ENCODE measurements at regions not wholly inside any gene's neighbourhood (a gene's known extent, or its start where the extent isn't known, plus 50 kb on each side); places are given as distances from the start of the nearest gene placed in this dataset.
"Not testable (repeated sequence)": the region's sequence is repeated elsewhere in the genome, so short reads cannot be mapped to it uniquely, and the experiment has no call there.

- Histone ChIP-seq H3K36me3 (replicated peaks) (no peaks in the 10 kb centered on the region), H3K27me3 (replicated peaks) (no peaks in the 10 kb centered on the region), H3K4me3 (ENCODE audit: low read depth, low read length) (no peak overlapping the region), H3K27ac (no peak overlapping the region)
- no peak for DNase-seq
- TF ChIP-seq CTCF (IDR thresholded peaks at IDR 0.05; ENCODE audit: low read depth, low read length, missing control alignments), result no peak
- in situ Hi-C loops (cut with HindIII; ENCODE audit: low pct_ligation_motif_present, low sequenced_read_pairs), result no loop called here
These were observed 541.6 kb upstream of the PFKP start for GRCh38 chr10:2525781-2526180.

GRCh38 chr10:2519139-2519538 is 548.2 kb upstream of the PFKP start:
- TF ChIP-seq CTCF (IDR thresholded peaks at IDR 0.05; ENCODE audit: low read depth, low read length, missing control alignments), result no peak
- in situ Hi-C loops (cut with HindIII; ENCODE audit: low pct_ligation_motif_present, low sequenced_read_pairs), result no loop called here
- Histone ChIP-seq H3K36me3 (replicated peaks) (no peaks in the 10 kb centered on the region), H3K4me3 (ENCODE audit: low read depth, low read length) (no peak overlapping the region), H3K27me3 (replicated peaks) (no peaks in the 10 kb centered on the region), H3K27ac (no peak overlapping the region)
- DNase-seq, result no peak

- peak; percentile 40 for DNase-seq
- H3K27me3 ChIP-seq (replicated peaks), result no peaks in the 10 kb centered on the region
- no peaks in the 10 kb centered on the region for H3K36me3 ChIP-seq (replicated peaks)
- in situ Hi-C loops (cut with HindIII; ENCODE audit: low pct_ligation_motif_present, low sequenced_read_pairs), result no loop called here
- H3K27ac ChIP-seq, result peak overlapping the region; percentile 31
- no peak overlapping the region for H3K4me3 ChIP-seq (ENCODE audit: low read depth, low read length)
- TF ChIP-seq CTCF (IDR thresholded peaks at IDR 0.05; ENCODE audit: low read depth, low read length, missing control alignments), result no peak
These were observed 558.2 kb upstream of the PFKP start for GRCh38 chr10:2509081-2509531.

DNA sequence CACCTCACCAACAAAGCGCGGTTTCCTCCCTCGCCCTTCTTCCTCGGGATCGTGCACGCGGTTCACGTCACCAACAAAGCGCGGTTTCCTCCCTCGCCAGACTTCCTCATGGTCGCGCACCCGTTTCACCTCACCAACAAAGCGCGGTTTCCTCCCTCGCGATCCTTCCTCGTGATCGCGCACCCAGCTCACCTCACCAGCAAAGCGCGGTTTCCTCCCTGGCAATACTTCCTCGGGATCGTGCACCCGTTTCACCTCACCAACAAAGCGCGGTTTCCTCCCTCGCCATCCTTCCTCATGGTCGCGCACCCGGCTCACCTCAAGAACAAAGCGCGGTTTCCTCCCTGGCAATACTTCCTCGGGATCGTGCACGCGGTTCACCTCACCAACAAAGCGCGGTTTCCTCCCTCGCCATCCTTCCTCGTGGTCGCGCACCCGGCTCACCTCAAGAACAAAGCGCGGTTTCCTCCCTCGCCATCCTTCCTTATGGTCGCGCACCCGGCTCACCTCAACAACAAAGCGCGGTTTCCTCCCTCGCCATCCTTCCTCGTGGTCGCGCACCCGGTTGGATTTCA is 565.9 kb upstream of the PFKP start:
- H3K4me3 ChIP-seq (ENCODE audit: low read depth, low read length), result not testable (repeated sequence)

DNA sequence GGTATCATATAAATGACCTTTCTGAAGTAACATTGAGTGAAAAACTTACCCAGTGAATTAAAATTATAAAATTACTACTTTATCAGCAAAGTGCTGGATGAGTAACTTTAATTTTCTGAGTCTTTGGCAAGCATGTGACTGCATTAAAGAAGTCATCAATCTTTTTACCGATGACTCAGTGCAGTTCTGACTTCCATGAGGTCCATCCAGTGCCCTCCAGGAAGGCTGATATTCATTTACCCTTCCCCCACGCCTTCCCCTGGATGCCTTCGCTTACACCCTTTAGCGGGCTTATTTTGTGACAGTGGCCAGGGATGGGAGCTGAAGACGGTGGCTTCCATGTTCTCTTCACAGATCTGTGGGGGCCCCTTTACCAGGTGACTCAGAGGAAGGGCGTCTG is 572.9 kb upstream of the PFKP start:
- Histone ChIP-seq H3K27ac (no peak overlapping the region), H3K27me3 (replicated peaks) (no peaks in the 10 kb centered on the region), H3K4me3 (ENCODE audit: low read depth, low read length) (no peak overlapping the region), H3K36me3 (replicated peaks) (no peaks in the 10 kb centered on the region)
- TF ChIP-seq CTCF (IDR thresholded peaks at IDR 0.05; ENCODE audit: low read depth, low read length, missing control alignments), result no peak
- in situ Hi-C loops (cut with HindIII; ENCODE audit: low pct_ligation_motif_present, low sequenced_read_pairs), result no loop called here
- no peak for DNase-seq

More for the DNA sequence above, 565.9 kb upstream of the PFKP start:
- H3K27ac ChIP-seq; H3K36me3 ChIP-seq (replicated peaks); DNase-seq; in situ Hi-C loops (cut with HindIII; ENCODE audit: low pct_ligation_motif_present, low sequenced_read_pairs); H3K27me3 ChIP-seq (replicated peaks): not testable (repeated sequence)

- Histone ChIP-seq H3K36me3 (replicated peaks) (no peaks in the 10 kb centered on the region), H3K27ac (no peak overlapping the region), H3K4me3 (ENCODE audit: low read depth, low read length) (no peak overlapping the region), H3K27me3 (replicated peaks) (no peaks in the 10 kb centered on the region)
- no peak for TF ChIP-seq CTCF (IDR thresholded peaks at IDR 0.05; ENCODE audit: low read depth, low read length, missing control alignments)
- in situ Hi-C loops (cut with HindIII; ENCODE audit: low pct_ligation_motif_present, low sequenced_read_pairs), result no loop called here
- DNase-seq, result no peak
These were observed 578.8 kb upstream of the PFKP start for GRCh38 chr10:2488446-2489005.

Measured in brain microvascular endothelial cell (primary cell).